Endodermal cell (in vitro differentiated cells): ENCODE measurements at regions not wholly inside any gene's neighbourhood (a gene's known extent, or its start where the extent isn't known, plus 50 kb on each side); places are given as distances from the start of the nearest gene placed in this dataset.

Source experiments
- DNase-seq: peaks from one replicate; pipeline ENCODE4 v3.0.0-alpha.2; 2017
- H3K27ac ChIP-seq: 2 replicates; pipeline ENCODE4 v1.5.1; 2013; ENCODE audit warnings: mild to moderate bottlenecking, low read depth, low read length, moderate library complexity
- H3K27me3 ChIP-seq: 2 replicates; pipeline ENCODE4 v1.6.1; 2013; ENCODE audit warnings: mild to moderate bottlenecking, low read length, moderate library complexity; ENCODE audit not compliant: insufficient read depth, control insufficient read depth, poor library complexity, severe bottlenecking
- H3K36me3 ChIP-seq: 2 replicates; pipeline ENCODE4 v1.7.0; 2013; ENCODE audit warnings: mild to moderate bottlenecking, low read length, moderate library complexity; ENCODE audit not compliant: control insufficient read depth, insufficient read depth
- H3K4me1 ChIP-seq: one replicate; pipeline ENCODE4 v1.7.0; 2013; ENCODE audit warnings: low read length; ENCODE audit not compliant: control insufficient read depth, insufficient read depth
- H3K4me3 ChIP-seq: 2 replicates; pipeline ENCODE4 v1.5.1; 2013; ENCODE audit warnings: mild to moderate bottlenecking, low read length, moderate library complexity
- H3K9ac ChIP-seq: 2 replicates; pipeline ENCODE4 v1.6.1; 2013; ENCODE audit warnings: mild to moderate bottlenecking, low read length, moderate library complexity; ENCODE audit not compliant: poor library complexity, severe bottlenecking; ENCODE audit errors: extremely low read depth
- H3K9me3 ChIP-seq: 2 replicates; pipeline ENCODE4 v1.6.1; 2013; ENCODE audit warnings: mild to moderate bottlenecking, low read length, moderate library complexity; ENCODE audit not compliant: control insufficient read depth
- H3K27ac Mint-ChIP-seq: 2 replicates; pipeline ENCODE4 v1.8.0; 2020; ENCODE audit warnings: mixed read lengths
- H3K27me3 Mint-ChIP-seq: 2 replicates; pipeline ENCODE4 v1.8.0; 2021; ENCODE audit warnings: mild to moderate bottlenecking, mixed read lengths; ENCODE audit not compliant: insufficient read depth
- H3K36me3 Mint-ChIP-seq: 2 replicates; pipeline ENCODE4 v1.8.0; 2020; ENCODE audit warnings: low read depth, mixed read lengths
- H3K4me1 Mint-ChIP-seq: 2 replicates; pipeline ENCODE4 v1.8.0; 2020; ENCODE audit warnings: mixed read lengths
- H3K4me3 Mint-ChIP-seq: 2 replicates; pipeline ENCODE4 v1.8.0; 2020; ENCODE audit warnings: mild to moderate bottlenecking, moderate library complexity, mixed read lengths
- H3K9me3 Mint-ChIP-seq: 2 replicates; pipeline ENCODE4 v1.8.0; 2020; ENCODE audit warnings: mild to moderate bottlenecking, mixed read lengths
- CTCF ChIP-seq: fragments of 200-600 bp; sonication (generic); conservative IDR thresholded peaks from 2 replicates; pipeline ENCODE4 v1.5.0; 2021; ENCODE audit warnings: antibody characterized with exemption, mild to moderate bottlenecking
- WGBS, 2 experiments: methylation state at CpG; one replicate each; pipeline versions ENCODE4 v1.1.5 to v1.1.7; 2013; ENCODE audit warnings: missing lambda C conversion rate in 2 of 2, mixed read lengths in 1 of 2; ENCODE audit not compliant: insufficient coverage in 1 of 2, insufficient read length in 1 of 2; 5-methylcytosine and 5-hydroxymethylcytosine counted together

- Histone ChIP-seq H3K36me3 (no peaks in the 10 kb centered on the region), H3K27me3 (no peaks in the 10 kb centered on the region), H3K9ac (no peak overlapping the region), H3K9me3 (no peaks in the 10 kb centered on the region), H3K4me3 (no peak overlapping the region), H3K4me1 (no peaks in the 10 kb centered on the region), H3K27ac (no peak overlapping the region)
- peaks cover 20% of the 10 kb centered on the region for H3K4me1 Mint-ChIP-seq
- DNase-seq = no peak
- 82% methylated on average over 1 of the region's 1 CpG; no CpG with 5 or more reads in 1 of the 2 experiments for WGBS, 2 experiments
- no peaks in the 10 kb centered on the region for H3K9me3 Mint-ChIP-seq
- no peak for TF ChIP-seq CTCF
- no peak overlapping the region for H3K4me3 Mint-ChIP-seq
- H3K27ac Mint-ChIP-seq = no peak overlapping the region
- H3K27me3 Mint-ChIP-seq = no peaks in the 10 kb centered on the region
- no peaks in the 10 kb centered on the region for H3K36me3 Mint-ChIP-seq
Measured at GRCh38 chr2:40548521-40548920, 96.6 kb upstream of the SLC8A1 start.

DNA sequence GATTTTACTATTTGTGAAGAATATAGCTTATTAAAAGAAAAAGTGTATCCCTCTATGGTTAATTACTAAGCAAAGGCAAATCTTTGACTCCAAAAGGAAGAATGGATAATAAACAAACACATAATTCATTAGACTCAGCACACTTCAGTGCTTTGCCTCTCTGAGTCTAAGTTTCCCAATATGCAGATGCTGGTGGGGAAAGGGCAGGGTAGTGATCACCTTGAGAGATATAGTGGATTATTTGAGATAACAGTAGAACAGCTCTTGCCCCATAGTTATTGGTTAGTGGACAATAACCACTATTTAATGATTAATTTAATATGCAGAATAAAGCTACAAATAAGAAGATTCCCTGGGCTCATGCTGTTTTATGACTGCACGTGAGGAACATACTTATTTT lies 98.2 kb upstream of the SLC8A1 start:
- no peaks in the 10 kb centered on the region for H3K9me3 ChIP-seq
- H3K4me3 ChIP-seq = no peak overlapping the region
- DNase-seq = no peak
- no peaks in the 10 kb centered on the region for H3K4me1 ChIP-seq
- Mint-ChIP-seq H3K27me3 (no peaks in the 10 kb centered on the region), H3K27ac (no peak overlapping the region), H3K4me1 (peaks cover 12% of the 10 kb centered on the region), H3K4me3 (no peak overlapping the region), H3K9me3 (no peaks in the 10 kb centered on the region), H3K36me3 (no peaks in the 10 kb centered on the region)
- no peaks in the 10 kb centered on the region for H3K27me3 ChIP-seq
- TF ChIP-seq CTCF = no peak
- H3K27ac ChIP-seq = no peak overlapping the region
- 88 to 100% methylated on average over 1 of the region's 1 CpG for WGBS, 2 experiments
- no peak overlapping the region for H3K9ac ChIP-seq
- no peaks in the 10 kb centered on the region for H3K36me3 ChIP-seq

DNA sequence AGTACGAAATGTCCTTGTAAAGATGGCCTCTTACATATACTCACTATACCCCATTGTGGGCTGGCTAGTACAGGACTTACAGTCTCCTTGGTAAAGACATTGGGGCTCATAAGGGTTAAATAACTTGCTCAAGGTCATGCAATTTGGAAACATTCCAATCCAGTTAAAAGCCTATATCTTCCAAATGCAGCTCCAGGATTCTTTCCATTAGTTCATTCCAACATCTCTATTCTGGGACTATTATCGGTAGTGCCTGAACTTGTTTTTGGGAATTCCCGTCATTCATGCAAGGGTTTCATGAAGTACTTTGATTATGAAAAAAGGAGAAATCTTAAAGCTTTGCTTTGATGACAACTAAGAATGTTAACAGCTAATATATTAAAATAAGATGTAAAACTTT lies 99.2 kb upstream of the SLC8A1 start:
- Mint-ChIP-seq H3K27me3 (no peaks in the 10 kb centered on the region), H3K4me1 (peaks cover 13% of the 10 kb centered on the region), H3K4me3 (no peak overlapping the region), H3K27ac (no peak overlapping the region), H3K36me3 (no peaks in the 10 kb centered on the region), H3K9me3 (no peaks in the 10 kb centered on the region)
- Histone ChIP-seq H3K27ac (no peak overlapping the region), H3K36me3 (no peaks in the 10 kb centered on the region), H3K4me1 (no peaks in the 10 kb centered on the region), H3K4me3 (no peak overlapping the region), H3K9me3 (no peaks in the 10 kb centered on the region), H3K27me3 (no peaks in the 10 kb centered on the region), H3K9ac (no peak overlapping the region)
- TF ChIP-seq CTCF = no peak
- WGBS, 2 experiments = 88% methylated on average over 3 of the region's 3 CpGs; no CpG with 5 or more reads in 1 of the 2 experiments
- no peak for DNase-seq
